ENCODE measurements at regions not wholly inside any gene's neighbourhood (a gene's known extent, or its start where the extent isn't known, plus 50 kb on each side); places are given as distances from the start of the nearest gene placed in this dataset.

DNA sequence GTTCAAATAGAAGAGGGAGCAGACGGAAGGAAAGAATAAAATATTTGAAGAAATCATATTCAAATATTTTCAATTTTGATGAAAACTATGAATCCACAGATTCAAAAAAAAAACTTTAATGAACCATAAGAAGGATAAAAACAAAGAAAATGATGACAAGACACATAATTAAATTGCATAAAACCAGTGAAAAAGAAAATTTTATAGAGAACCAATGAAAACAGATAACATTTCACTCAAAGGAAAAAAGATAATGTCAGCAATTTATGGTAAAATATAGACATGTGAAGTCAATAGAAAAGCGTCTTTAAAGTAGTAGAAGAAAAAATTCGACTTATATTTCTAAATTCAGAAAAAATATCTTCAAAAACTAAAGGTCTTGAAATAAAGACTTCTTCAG is 546.5 kb upstream of the ATXN7L3B start:
- TF ChIP-seq, protein P1, sequence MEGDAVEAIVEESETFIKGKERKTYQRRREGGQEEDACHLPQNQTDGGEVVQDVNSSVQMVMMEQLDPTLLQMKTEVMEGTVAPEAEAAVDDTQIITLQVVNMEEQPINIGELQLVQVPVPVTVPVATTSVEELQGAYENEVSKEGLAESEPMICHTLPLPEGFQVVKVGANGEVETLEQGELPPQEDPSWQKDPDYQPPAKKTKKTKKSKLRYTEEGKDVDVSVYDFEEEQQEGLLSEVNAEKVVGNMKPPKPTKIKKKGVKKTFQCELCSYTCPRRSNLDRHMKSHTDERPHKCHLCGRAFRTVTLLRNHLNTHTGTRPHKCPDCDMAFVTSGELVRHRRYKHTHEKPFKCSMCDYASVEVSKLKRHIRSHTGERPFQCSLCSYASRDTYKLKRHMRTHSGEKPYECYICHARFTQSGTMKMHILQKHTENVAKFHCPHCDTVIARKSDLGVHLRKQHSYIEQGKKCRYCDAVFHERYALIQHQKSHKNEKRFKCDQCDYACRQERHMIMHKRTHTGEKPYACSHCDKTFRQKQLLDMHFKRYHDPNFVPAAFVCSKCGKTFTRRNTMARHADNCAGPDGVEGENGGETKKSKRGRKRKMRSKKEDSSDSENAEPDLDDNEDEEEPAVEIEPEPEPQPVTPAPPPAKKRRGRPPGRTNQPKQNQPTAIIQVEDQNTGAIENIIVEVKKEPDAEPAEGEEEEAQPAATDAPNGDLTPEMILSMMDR (IDR thresholded peaks at IDR 0.05), result no peak
- TF ChIP-seq POLR2A (IDR thresholded peaks at IDR 0.05), result no peak
